ENCODE measurements at regions not wholly inside any gene's neighbourhood (a gene's known extent, or its start where the extent isn't known, plus 50 kb on each side); places are given as distances from the start of the nearest gene placed in this dataset.
A peak's percentile ranks its signal among the peaks of the same experiment; 100 is the strongest.
"Not testable (repeated sequence)": the region's sequence is repeated elsewhere in the genome, so short reads cannot be mapped to it uniquely, and the experiment has no call there.

GRCh38 chr3:140863580-140864009, 78.0 kb upstream of the SLC25A36 start:
- peak; percentile 69 for DNase-seq (ENCODE audit: low spot score)

DNA sequence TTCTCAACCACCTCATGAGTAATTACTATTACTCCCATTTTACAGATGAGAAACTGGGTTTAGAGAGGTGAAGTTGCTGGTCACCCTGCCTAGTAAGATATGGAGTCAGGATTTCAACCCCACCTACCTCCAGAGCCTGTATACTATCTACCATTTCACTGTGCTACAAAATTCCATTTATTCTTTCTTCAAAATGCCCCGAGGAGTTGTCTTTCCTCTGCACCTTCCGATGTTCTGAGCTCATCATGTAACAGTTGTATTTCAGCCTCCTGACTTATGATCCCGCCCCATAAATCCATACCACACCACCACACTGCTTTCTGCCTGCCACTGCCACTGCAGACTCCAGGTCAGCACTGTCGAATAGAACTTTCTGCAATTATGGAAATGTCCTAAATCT, 71.3 kb upstream of the SLC25A36 start:
- DNase-seq (ENCODE audit: low spot score), result no peak

- DNase-seq (ENCODE audit: low spot score), result no peak
Measured at GRCh38 chr3:140871022-140871421, 70.6 kb upstream of the SLC25A36 start.

GRCh38 chr3:140872165-140872564, 69.5 kb upstream of the SLC25A36 start:
- DNase-seq (ENCODE audit: low spot score), result not testable (repeated sequence)

DNA sequence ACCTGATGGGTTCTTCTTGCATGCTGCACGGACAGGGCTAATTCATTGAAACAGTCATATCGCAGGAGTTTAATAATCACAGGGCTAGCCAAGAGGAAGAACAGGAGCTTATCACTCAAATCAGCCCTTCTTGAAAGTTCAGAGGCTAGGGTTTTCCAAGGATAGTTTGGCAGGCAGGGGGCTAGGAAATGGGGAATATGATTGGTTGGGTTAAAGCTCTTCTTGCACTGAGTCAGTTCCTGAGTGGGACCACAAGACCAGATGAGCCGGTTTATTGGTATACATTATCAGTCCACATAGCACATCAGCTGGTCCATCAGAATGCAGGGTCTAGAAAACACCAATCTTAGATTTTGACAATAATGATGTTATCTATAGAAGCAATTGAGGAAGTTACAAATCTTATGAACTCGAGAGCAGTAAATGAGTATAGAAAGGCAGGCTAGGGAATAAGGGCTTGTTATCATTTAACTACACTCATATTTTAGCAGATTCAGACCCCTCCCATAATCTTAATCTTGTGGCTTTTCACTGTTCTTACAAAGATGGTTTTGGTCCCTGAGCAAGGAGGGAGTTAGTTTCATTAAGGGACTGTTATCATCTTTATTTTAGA, 58.1 kb upstream of the SLC25A36 start:
- no peak for DNase-seq (ENCODE audit: low spot score)

GRCh38 chr3:140885697-140886096, 55.9 kb upstream of the SLC25A36 start:
- DNase-seq (ENCODE audit: low spot score), result not testable (repeated sequence)
